HG03103 (cell line): ENCODE measurements at regions not wholly inside any gene's neighbourhood (a gene's known extent, or its start where the extent isn't known, plus 50 kb on each side); places are given as distances from the start of the nearest gene placed in this dataset.

Source experiments
- ATAC-seq: cut with Tn5 transposase; IDR thresholded peaks from one replicate; pipeline ENCODE4 v1.9.1; 2021; ENCODE audit warnings: low read depth; ENCODE audit not compliant: unreplicated experiment

DNA sequence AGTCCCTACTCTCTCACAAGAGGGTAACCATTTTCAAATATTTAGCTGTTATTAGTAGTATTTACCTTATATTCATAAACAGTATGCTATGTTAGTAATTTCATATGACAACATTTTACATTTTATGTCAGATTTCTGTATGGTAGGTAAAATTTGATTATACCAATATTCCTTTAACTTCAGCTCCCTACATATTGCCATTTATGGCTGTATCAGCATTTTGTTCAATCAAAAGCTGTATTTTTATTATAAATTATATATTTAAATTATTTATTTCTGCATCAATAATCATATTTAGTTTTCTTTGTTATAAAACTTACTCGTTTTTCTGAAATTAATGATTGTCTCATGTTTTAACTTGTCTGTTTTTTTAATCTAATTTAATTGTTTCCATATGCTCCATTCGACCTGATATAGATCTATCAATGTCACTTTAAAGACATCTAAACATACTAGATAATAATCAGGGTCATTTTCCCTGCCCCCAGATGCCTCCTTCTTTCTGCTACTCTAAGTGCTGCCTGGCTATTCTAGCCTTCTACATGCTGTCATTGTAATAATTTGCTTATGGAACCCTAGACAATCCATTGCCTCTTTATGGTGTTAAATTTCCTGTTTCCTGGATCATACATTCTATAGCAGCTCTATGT is 1976.7 kb upstream of the ADGRL3 start:
- ATAC-seq: no peak

DNA sequence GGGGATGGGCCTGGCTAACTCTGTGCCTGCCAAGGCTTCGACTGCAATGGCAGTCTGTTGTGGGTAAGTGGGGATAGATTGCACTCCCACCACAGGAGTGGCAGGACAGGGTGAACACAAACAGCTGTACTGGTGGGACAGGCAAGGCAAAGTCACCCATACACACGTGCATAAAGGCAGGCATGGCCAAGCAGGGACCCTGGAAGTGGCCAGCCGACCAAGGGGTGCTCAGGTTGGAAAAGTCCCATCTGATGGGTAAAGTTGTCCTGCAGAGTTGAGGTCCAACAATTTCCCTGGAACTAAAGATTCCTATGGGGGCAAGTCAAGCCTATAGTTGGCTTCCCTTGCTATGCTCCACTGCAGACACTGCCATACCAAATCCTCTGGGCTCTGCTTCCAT is 1961.9 kb upstream of the ADGRL3 start:
- ATAC-seq: no peak

DNA sequence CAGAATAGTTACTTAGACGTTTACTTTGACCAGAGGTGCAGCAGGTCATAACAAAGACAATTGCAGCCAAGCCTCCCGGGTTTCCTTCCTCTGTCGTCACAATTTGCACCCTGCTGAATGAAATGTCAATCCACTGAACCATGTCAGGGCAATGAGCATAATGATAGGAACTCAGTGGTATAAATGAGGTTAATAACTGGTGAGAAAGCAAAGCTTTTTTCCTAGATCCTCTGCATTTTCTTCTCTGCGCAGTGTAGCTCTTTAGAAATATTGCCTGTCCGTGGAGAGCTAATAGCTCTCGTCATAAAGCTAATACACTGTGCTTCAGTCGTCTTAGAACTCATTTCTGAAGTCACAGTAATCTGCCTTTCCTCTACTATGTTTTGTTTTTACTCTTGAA is 1960.1 kb upstream of the ADGRL3 start:
- ATAC-seq: no peak

DNA sequence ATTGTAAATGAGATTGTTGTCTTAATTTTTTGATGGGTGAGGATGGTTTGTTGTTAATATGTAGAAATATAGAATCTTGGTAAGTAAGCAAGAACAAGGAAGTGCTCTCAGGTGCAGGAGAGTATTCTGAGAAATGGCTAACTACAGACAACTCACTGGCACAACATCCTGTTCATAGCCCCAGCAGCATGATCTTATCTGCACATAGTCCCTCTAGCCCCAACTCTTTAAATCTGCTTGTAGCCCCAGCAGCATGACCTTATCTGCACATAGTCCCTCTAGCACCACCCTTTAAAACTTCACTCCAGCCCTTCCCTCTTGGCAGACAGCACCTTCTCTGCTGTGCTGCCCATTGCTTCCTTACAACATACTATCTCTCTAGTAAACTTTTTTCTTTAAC is 1957.1 kb upstream of the ADGRL3 start:
- no peak for ATAC-seq

DNA sequence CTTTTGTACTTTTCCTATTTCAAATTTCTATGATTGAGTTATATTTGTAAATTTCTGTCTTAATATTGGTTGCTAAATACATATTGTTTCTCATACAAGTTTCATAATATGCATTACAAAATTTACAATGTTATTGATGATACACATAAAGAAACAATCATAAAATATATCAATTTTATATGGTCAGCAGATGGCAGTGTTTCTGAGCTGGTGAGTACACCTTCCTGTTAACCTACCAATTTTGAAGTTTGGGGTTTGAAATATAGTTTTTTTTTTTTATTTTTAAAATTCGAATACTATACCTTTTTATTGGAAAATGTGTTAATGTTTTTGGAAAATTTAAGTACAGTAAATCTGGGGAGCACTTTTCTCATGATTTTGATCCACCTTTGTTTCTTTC is 1953.1 kb upstream of the ADGRL3 start:
- no peak for ATAC-seq

DNA sequence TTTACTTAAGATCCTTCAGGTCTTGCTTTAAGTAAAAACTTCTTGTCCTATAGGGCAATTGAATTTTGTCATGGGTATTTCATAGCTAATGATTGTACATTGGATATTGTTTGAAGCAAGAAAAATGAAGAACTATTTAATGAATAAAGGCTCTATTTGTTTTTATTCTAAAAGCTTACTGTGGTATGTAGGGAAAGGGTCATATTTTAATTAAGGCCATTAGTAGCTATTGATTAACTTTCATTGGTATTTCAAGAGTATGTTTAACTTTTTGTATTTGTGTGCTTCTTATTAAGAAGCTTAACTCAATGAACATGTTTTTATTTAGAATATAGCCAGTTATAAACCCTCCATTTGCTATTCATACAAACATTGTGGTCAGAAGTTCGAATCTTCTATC is 1951.8 kb upstream of the ADGRL3 start:
- ATAC-seq: no peak

DNA sequence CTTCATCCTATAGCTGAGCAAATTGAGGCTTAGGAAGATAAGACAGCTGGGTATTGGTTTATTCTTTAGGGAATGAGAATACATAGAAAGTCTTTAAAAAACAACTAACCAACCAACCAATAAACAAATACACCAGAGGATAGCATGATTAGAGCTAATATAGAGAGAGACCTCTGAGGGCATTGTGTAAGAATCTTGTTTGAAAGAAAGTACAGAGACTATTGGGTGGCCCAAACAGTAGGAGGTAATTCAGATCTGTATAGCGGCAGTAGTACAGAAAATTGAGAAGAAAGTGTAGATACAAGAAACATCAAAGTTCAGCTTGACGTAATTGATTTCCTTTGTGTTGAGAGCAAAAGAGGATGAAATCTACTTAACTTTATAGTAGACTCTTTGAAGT is 1951.0 kb upstream of the ADGRL3 start:
- no peak for ATAC-seq

DNA sequence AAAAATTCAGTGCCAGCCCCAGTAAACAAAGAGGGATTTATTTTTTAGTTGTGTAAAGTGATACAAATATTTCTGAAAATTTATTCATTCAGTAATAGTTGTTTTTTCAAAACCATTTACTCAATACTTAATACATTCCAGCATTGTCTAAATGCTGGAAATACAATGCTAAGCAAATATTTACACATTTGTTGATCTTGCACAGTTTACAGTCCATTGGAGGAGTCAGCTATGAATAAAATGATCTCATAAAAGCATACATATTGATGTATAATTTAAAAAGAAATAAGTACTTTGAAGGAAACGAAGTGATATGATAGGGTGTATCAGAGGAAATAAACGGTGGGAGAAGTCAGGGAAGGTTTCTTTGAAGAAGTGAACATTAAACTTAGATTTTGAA is 1942.1 kb upstream of the ADGRL3 start:
- ATAC-seq: no peak

DNA sequence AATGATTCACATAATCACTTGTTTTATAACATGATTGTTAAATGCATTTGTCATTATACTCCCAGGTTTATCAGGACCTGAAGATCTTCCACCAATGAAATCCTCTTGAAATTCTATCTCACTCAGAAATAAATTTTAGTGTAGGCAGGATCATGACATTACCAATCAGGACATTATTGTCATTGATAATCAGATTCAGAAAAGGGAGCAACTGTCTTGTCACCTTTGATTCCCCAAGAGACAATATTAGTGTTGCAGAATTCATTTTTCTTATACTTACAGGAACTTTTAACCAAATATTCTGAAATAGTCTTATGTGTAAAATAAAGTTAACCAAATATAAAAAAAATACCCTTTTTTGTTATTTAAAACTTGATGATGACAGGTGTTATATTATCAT is 1892.5 kb upstream of the ADGRL3 start:
- no peak for ATAC-seq

DNA sequence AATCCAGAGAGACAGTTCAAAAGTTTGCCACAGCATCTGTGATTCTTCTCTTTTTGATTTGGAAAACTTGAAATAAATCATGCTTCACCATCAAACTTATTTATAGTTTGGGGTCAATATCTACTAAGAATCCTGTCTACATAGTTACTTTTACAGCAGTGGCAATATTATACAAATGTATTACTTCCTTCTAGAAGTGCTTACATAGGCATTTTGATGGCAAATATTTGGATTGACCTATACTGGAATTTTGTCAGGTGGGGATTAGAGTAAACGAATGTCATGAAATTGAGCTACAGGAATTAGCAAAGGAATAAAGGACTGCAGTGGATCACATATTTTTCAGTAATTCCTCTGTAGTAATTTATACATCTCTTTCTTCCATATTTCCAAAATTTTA is 1885.5 kb upstream of the ADGRL3 start:
- ATAC-seq: no peak

DNA sequence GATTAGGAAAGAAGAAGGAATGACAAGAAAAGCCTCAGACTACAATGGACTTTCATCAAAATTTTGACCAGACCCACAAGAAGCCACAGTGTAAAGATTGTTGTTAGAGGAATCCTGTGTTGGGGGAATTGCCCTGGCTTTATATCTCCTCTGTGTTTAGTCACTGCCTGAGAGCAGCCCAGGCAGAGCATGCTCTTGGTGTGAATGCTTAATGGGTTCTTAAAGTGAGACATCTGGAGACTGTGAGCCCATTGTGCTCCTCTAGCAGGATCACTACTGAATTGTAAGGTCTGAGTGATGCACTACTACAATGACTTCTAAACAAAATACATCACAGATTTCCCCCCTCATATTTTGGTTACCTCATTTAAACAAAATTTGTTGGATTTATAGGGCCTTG is 1860.5 kb upstream of the ADGRL3 start:
- ATAC-seq: no peak

DNA sequence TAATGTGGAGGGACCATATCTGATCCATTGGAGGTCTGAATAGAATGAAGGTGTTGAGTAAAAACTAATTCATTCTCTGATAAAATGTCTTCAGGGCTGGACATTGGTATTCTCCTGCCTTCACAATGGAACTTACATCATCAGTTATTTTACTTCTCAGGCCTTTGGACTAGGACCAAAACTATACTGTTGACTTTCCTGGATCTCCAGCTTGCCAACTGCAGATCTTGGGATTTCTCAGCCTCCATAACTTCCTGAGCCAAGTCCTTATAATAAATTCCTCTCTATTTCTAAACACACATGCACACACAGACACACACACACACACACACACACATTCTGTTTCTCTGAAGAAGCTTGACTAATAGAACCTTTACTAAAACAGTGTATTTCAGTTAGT is 1858.6 kb upstream of the ADGRL3 start:
- ATAC-seq: no peak

DNA sequence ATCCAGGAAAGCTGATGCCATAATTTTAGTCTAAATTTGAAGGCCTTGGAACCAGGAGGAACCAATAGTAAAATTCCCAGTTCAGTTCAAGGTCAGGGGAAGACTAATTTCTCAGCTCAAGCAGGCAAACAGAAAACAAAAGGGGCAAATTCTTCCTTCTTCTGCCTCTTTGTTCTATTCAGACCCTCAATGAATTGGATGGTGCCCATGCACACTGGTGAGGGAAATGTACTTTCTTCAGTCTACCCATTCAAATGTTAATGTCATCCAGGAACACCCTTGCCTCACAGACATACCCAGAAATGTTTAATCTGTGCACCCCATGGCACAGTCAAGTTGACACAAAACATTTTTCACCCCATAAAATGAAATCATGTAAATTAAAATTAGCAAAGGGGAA is 1851.2 kb upstream of the ADGRL3 start:
- ATAC-seq: no peak

DNA sequence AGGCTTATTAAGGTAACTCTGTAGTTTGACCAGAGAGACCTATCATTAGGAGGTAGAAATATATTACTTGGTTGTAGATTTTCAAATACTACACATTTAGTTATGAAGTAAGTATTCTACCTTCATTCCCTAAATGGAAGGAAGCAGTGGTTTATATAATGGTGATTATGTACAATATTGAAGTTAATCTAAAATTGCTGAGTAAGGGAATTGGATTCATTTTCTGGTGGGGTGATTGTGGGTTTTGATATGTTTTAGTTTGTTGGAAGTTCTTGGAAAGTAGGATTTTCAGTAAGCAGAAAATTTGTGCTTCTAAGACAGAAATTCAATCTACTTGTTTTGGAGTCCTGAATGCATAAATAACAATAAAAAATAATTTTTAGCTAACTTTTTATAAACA is 1830.9 kb upstream of the ADGRL3 start:
- ATAC-seq: no peak

DNA sequence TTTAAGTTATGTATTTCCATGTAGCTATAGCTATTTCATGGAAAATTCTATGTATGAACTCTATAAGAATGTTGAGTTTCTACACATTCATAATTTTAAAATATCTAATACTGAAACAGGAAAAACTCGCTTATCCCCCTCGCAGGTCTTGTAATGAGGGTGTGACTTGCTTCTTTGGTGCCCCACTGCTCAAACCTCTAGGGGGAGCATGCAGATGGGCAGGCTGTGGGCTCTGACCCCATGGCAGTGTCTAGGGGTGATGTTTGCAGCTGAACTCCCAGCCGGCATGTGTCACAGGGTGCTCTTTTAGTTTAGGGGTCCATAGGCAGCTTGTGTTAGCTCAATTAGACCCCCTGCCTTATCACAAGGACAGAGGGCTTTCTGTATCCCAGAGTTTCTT is 1825.7 kb upstream of the ADGRL3 start:
- ATAC-seq: no peak

DNA sequence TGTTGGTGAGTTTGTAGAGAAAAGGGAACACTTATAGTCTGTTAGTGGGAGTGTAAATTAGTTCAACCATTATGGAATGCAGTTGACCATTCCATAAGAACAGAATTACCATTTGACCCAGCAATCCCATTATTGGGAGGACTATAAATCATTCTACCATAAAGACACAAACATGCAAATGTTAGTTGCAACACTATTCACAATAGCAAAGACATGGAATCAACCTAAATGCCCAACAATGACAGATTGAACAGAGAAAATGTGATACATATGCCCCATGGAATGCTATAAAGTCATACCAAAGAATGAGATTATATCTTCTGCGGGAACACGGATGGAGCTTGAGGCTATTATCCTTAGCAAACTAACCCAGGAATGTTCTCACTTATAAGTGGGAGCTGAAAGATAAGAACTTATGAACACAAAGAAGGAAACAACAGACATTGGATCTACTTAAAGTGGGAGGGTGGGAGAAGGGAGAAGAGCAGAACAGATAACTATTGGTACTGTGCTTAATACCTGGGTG is 1819.2 kb upstream of the ADGRL3 start:
- ATAC-seq: no peak

DNA sequence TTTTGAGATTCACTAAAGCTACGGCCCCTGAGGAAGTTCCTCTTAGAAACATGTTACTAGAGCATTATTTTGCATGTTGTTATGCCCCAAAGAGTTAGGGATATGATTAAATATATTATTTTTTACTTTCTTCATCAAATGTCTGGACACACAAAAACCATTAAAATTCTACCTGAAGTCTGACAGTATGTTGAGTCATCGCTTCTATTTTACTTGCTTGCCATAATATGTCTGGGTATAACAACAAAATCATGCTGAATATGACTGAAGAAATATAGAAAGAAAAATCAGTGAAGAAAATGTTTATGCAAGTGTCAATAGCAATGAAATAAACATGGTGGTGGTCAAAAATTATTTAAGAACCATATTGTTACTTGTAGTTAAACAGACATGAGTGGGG is 1818.5 kb upstream of the ADGRL3 start:
- ATAC-seq: no peak

DNA sequence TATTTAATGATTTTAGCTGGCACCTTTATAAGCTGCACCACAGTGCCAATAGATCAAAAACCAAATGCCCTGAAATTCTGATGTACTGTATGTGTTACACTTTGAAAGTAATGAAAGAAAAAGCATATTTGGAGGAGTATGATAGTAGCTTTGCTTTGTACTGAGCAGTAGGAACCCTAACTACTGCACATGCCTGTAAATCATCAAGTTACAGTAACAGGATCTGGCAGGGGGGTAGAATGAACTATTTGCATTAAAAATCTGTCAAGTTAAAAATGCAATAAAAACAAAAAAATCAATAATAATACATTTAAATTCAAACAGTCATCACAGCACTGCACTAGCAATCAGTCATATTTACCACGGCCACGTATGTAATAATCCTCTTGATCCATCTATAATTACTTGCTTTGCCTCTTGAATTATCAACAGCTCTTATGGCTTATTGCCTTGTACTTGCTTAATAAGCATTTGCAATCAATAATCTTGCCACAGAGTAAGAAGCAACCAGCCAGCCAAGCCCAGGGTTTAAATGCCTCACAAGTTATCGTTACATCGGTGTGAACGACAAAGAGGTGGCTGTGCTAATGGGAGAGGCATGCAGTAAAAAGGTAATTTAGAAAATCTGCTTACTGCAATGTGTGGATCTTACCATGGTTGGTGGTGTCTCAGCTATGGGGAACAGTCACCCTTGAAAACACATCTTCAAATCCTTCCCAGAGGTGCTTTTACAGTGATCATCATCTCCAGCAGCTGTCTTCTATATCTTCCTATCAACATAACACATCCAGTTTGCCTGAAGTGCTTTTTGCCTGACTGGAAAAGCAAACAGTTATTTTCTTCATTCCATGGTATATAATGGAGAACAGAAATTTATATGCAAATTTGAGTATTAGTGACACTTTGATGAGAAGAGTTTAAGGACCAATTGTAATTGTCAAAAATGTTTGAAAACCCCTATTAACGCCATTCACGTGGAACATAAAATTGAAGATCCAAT is 1812.1 kb upstream of the ADGRL3 start:
- no peak for ATAC-seq

DNA sequence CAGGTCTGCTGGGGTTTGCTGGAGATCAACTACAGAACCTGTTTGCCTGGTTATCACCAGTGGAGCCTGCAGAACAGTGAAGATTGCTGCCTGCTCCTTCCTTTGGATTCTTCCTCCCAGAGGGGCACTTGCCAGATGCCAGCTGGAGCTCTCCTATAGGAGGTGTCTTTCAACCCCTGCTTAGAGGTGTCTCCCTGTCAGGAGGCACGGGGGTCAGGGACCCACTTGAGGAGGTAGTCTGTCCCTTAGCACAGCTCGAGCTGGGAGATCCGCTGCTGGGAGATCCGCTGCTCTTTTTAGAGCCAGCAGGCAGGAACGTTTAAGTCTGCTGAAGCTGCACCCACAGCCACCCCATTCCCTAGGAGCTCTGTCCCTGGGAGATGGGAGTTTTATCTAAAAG is 1806.3 kb upstream of the ADGRL3 start:
- no peak for ATAC-seq

DNA sequence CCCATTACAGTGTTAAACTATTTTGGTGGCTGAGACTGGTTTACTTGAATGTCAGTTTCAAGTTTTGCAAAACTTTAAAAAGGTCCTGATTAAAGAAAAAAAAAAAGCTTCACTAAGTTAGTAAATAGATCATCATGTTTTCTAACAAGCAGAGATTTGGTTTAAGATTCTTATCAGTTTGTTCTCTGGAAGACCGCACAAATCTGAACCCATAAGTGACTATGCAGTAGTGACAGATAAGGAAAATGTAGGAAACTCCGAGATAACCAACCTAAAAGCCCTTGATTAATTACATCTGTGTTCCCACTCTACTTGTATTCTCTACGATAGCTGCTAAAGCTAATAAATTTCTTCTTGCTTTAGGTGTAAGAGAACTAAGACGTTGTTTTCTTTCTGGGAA is 1799.8 kb upstream of the ADGRL3 start:
- no peak for ATAC-seq

DNA sequence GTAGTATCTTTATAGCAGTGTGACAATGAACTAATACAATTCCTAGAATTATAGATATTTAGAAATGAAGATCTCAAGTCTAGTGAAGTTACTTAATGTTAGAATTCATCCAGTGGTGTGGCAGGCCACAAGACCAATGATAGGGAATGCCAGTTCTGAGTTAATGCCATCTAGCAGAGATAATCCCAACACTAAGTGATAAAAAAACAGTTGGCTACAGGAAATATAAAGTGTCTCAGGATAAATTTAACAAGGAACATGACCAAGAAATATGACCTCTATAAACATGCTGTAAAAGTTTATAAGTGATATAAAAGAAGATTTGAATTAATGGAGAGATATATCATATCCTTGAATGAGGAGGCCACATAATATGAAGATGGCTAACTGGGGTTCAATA is 1790.5 kb upstream of the ADGRL3 start:
- no peak for ATAC-seq

DNA sequence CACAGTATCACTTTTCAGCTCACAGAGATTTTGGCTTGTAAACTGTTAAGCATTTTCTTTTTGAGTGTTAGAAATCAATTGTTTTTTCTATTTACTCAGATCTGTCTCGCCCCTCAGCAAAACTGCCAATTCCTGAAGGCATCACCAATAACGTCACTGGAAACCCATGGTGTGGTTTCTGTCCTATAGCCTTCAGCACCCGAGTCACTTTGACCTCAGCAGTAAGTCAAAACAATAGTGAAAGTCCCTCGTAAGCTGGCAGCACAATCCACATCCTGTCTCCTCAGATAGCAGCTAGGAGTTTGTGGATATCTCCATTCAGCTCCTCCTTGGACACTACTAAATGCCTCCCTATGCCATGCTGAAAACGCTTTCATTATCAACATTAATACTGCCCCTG is 1787.4 kb upstream of the ADGRL3 start:
- no peak for ATAC-seq
